ENCODE measurements at regions not wholly inside any gene's neighbourhood (a gene's known extent, or its start where the extent isn't known, plus 50 kb on each side); places are given as distances from the start of the nearest gene placed in this dataset.

- no peak overlapping the region for H3K4me2 ChIP-seq
- peak; percentile 48; the same call in 2 of the 3 replicates for ATAC-seq
- TF ChIP-seq REST (IDR thresholded peaks at IDR 0.05; ENCODE audit: unreplicated experiment) = peak; percentile 80
- TF ChIP-seq, protein P1, sequence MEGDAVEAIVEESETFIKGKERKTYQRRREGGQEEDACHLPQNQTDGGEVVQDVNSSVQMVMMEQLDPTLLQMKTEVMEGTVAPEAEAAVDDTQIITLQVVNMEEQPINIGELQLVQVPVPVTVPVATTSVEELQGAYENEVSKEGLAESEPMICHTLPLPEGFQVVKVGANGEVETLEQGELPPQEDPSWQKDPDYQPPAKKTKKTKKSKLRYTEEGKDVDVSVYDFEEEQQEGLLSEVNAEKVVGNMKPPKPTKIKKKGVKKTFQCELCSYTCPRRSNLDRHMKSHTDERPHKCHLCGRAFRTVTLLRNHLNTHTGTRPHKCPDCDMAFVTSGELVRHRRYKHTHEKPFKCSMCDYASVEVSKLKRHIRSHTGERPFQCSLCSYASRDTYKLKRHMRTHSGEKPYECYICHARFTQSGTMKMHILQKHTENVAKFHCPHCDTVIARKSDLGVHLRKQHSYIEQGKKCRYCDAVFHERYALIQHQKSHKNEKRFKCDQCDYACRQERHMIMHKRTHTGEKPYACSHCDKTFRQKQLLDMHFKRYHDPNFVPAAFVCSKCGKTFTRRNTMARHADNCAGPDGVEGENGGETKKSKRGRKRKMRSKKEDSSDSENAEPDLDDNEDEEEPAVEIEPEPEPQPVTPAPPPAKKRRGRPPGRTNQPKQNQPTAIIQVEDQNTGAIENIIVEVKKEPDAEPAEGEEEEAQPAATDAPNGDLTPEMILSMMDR (conservative IDR thresholded peaks at IDR 0.05; ENCODE audit: low read depth in 2 of 2) = no peak
- no peaks in the 10 kb centered on the region for H3F3A ChIP-seq (replicated peaks; ENCODE audit: low read depth)
- Mint-ChIP-seq H3K36me3 (ENCODE audit: low read depth) (no peaks in the 10 kb centered on the region), H3K27ac (no peak overlapping the region), H3K9me3 (no peaks in the 10 kb centered on the region; the same call in 2 of the 3 replicates), H3K4me3 (no peak overlapping the region), H3K4me1 (peaks cover under 1% of the 10 kb centered on the region; the same call in 2 of the 3 replicates), H3K27me3 (ENCODE audit: insufficient read depth, low read depth, poor library complexity) (peaks cover 3% of the 10 kb centered on the region)
- H3K4me1 ChIP-seq (ENCODE audit: insufficient read depth) = peaks cover 2% of the 10 kb centered on the region; the same call in 1 of the 2 replicates
- no peak overlapping the region for H2AFZ ChIP-seq
- no peaks in the 10 kb centered on the region for H3K9me2 ChIP-seq (ENCODE audit: insufficient read depth)
- H3K4me3 ChIP-seq = no peak overlapping the region
- no peaks in the 10 kb centered on the region for H3K36me3 ChIP-seq (ENCODE audit: insufficient read depth)
- no peaks in the 10 kb centered on the region for H3K79me2 ChIP-seq (replicated peaks; ENCODE audit: insufficient read depth)
- DNase-seq (ENCODE audit: low spot score) = peak; percentile 53
- H3K27ac ChIP-seq (ENCODE audit: low read depth) = no peak overlapping the region
- H4K20me1 ChIP-seq (replicated peaks; ENCODE audit: insufficient read depth) = 0 out of 2 replicates have a peak, but pooled peaks cover 2% of the 10 kb centered on the region
- H3K27me3 ChIP-seq (ENCODE audit: insufficient read depth) = no peaks in the 10 kb centered on the region
Measured at GRCh38 chr1:38680801-38681510, 178.6 kb downstream of the RRAGC start.

DNA sequence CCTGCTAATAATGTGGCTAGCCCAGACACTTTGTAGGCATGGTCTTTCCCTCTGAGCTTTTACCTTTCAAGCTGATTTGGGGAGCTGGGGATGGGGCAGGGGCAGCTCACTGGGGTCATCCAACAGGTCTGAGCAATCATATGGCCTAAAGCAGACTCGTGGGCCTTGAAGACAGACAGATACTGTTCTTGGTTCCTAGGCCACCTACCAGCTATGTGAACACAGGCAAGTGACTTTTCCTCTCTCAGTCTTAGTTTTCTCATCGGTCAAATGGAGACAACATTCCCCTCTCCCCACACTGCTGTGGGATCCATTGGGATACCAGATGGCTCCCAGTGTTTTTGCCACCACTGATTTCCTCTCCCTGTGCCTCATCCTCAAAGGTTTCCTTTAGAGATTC lies 181.8 kb downstream of the RRAGC start:
- no peak overlapping the region for H3K4me2 ChIP-seq
- no peaks in the 10 kb centered on the region for H3K79me2 ChIP-seq (replicated peaks; ENCODE audit: insufficient read depth)
- ATAC-seq = no peak
- H4K20me1 ChIP-seq (replicated peaks; ENCODE audit: insufficient read depth) = no peaks in the 10 kb centered on the region
- peaks cover 3% of the 10 kb centered on the region for H3K27me3 Mint-ChIP-seq (ENCODE audit: insufficient read depth, low read depth, poor library complexity)
- no peak overlapping the region for H3K27ac ChIP-seq (ENCODE audit: low read depth)
- no peak for DNase-seq (ENCODE audit: low spot score)
- H3K9me2 ChIP-seq (ENCODE audit: insufficient read depth) = no peaks in the 10 kb centered on the region
- peaks cover 3% of the 10 kb centered on the region; the same call in 1 of the 3 replicates for H3K4me1 Mint-ChIP-seq
- no peak overlapping the region for H2AFZ ChIP-seq
- no peaks in the 10 kb centered on the region for H3K4me1 ChIP-seq (ENCODE audit: insufficient read depth)
- H3K27ac Mint-ChIP-seq = no peak overlapping the region
- H3K4me3 Mint-ChIP-seq = no peak overlapping the region
- H3K36me3 ChIP-seq (ENCODE audit: insufficient read depth) = no peaks in the 10 kb centered on the region
- H3K36me3 Mint-ChIP-seq (ENCODE audit: low read depth) = no peaks in the 10 kb centered on the region
- no peaks in the 10 kb centered on the region for H3F3A ChIP-seq (replicated peaks; ENCODE audit: low read depth)
- H3K9me3 Mint-ChIP-seq = no peaks in the 10 kb centered on the region; the same call in 2 of the 3 replicates
- no peaks in the 10 kb centered on the region for H3K27me3 ChIP-seq (ENCODE audit: insufficient read depth)
- H3K4me3 ChIP-seq = no peak overlapping the region
- no peak for TF ChIP-seq ZNF331 (CRISPR knock-in tag; IDR thresholded peaks at IDR 0.05; ENCODE audit: low read depth)
- TF ChIP-seq CREB1 (CRISPR knock-in tag; IDR thresholded peaks at IDR 0.05; ENCODE audit: low read depth) = no peak
- TF ChIP-seq STAT1 (IDR thresholded peaks at IDR 0.05; ENCODE audit: unreplicated experiment) = no peak
- TF ChIP-seq ZNF114 (CRISPR knock-in tag; IDR thresholded peaks at IDR 0.05) = no peak
- TF ChIP-seq NANOG (IDR thresholded peaks at IDR 0.05; ENCODE audit: borderline replicate concordance) = no peak
- no peak for TF ChIP-seq ZNF462 (CRISPR knock-in tag; IDR thresholded peaks at IDR 0.05)

Measured in GM23338 (cell line).